ENCODE measurements at regions not wholly inside any gene's neighbourhood (a gene's known extent, or its start where the extent isn't known, plus 50 kb on each side); places are given as distances from the start of the nearest gene placed in this dataset.
A peak's percentile ranks its signal among the peaks of the same experiment; 100 is the strongest.

DNA sequence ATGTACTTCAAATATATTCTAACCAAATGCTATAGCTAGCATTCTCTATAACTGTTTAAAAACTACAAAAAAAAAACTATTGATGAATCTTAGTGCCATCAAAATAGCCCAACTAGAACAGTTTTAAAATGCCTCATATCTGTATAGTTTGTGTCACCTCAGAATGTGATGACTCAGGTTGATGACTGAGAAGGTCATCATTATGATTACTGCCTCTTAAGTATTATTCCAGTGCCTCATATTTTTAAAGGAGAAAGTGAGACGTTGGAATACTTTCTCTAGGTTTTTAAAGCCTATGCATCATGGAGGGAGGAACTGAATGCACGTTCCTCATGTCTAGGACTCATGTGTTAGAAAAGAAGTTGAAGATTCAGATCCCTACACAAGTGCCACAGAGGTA, 88.2 kb downstream of the TMA16 start:
- no peak for DNase-seq (ENCODE audit: low read depth)
- no peak overlapping the region for H3K4me3 ChIP-seq (ENCODE audit: low read depth, low read length)
- TF ChIP-seq, protein P1, sequence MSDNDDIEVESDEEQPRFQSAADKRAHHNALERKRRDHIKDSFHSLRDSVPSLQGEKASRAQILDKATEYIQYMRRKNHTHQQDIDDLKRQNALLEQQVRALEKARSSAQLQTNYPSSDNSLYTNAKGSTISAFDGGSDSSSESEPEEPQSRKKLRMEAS (IDR thresholded peaks at IDR 0.05; ENCODE audit: low read depth, low read length) = no peak
- TF ChIP-seq, protein P2, sequence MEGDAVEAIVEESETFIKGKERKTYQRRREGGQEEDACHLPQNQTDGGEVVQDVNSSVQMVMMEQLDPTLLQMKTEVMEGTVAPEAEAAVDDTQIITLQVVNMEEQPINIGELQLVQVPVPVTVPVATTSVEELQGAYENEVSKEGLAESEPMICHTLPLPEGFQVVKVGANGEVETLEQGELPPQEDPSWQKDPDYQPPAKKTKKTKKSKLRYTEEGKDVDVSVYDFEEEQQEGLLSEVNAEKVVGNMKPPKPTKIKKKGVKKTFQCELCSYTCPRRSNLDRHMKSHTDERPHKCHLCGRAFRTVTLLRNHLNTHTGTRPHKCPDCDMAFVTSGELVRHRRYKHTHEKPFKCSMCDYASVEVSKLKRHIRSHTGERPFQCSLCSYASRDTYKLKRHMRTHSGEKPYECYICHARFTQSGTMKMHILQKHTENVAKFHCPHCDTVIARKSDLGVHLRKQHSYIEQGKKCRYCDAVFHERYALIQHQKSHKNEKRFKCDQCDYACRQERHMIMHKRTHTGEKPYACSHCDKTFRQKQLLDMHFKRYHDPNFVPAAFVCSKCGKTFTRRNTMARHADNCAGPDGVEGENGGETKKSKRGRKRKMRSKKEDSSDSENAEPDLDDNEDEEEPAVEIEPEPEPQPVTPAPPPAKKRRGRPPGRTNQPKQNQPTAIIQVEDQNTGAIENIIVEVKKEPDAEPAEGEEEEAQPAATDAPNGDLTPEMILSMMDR (IDR thresholded peaks at IDR 0.05; ENCODE audit: low read depth, low read length) = no peak
- TF ChIP-seq POLR2A (IDR thresholded peaks at IDR 0.05; ENCODE audit: extremely low read depth, insufficient read length) (no peak), MYC (IDR thresholded peaks at IDR 0.05; ENCODE audit: low read depth, low read length) (no peak)

DNA sequence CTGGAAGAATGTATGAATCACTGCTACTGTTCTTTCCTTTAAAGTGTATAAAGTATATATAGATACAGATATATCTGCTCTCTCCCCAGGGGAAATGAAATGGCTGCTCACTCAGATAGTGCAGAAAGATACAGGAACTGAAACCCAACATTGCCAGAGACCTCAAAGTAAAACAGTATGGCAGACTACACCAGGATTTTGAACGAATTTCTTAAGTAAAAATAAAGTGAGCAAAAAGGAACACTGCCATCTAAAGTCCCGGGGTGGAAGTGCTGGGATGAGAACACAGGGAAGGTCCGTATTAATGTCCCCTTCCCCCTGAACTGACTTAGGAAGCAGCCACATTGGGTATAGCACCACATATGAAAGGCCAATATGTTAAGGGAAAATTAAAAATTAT, 93.4 kb downstream of the TMA16 start:
- TF ChIP-seq POLR2A (IDR thresholded peaks at IDR 0.05; ENCODE audit: extremely low read depth, insufficient read length) = no peak
- TF ChIP-seq, protein P2 (IDR thresholded peaks at IDR 0.05; ENCODE audit: low read depth, low read length) = peak; percentile 20
- TF ChIP-seq, protein P1 (IDR thresholded peaks at IDR 0.05; ENCODE audit: low read depth, low read length) = no peak
- TF ChIP-seq MYC (IDR thresholded peaks at IDR 0.05; ENCODE audit: low read depth, low read length) = no peak
- no peak overlapping the region for H3K4me3 ChIP-seq (ENCODE audit: low read depth, low read length)
- DNase-seq (ENCODE audit: low read depth) = peak; percentile 35

DNA sequence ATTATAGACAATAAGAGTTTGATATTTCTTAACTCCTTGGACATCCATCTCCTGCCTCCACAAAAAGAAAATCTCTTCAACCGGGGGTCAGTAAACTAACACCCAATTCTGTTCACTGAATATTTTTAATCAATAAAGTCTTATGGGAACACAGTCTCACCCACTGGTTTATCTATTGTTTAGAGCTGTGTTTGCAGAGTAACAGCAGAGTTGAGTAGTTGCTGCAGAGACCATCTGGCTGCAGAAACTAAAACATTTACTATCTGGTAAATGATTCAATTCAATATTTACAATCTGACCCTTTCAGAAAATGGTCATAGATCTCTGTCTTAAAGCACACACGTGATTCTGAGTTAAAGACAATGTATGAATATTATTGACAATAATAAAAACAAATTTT, 94.0 kb downstream of the TMA16 start:
- no peak overlapping the region for H3K4me3 ChIP-seq (ENCODE audit: low read depth, low read length)
- TF ChIP-seq, protein P2 (IDR thresholded peaks at IDR 0.05; ENCODE audit: low read depth, low read length) = no peak
- TF ChIP-seq, protein P1 (IDR thresholded peaks at IDR 0.05; ENCODE audit: low read depth, low read length) = no peak
- no peak for TF ChIP-seq POLR2A (IDR thresholded peaks at IDR 0.05; ENCODE audit: extremely low read depth, insufficient read length)
- TF ChIP-seq MYC (IDR thresholded peaks at IDR 0.05; ENCODE audit: low read depth, low read length) = no peak
- no peak for DNase-seq (ENCODE audit: low read depth)

DNA sequence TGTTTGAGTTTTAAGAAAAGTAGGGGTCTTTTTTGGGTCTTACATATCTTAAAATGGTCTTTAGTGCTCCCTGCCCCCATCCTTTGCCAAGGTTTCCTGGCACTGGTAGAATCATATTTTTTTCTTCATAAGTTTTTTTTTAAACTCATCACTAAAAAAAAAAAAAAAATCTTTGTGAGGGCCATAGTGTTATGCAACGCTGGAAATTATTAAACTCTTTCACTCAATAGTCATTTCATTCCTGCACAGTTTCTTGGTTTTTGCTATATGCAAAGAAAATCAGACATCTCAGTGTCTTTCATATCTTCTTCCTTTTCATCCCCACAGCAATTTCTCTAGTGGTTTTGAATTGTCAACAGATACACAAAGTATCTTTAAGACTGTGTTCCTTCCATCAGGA, 95.6 kb downstream of the TMA16 start:
- TF ChIP-seq, protein P1 (IDR thresholded peaks at IDR 0.05; ENCODE audit: low read depth, low read length) = no peak
- TF ChIP-seq MYC (IDR thresholded peaks at IDR 0.05; ENCODE audit: low read depth, low read length) (no peak), POLR2A (IDR thresholded peaks at IDR 0.05; ENCODE audit: extremely low read depth, insufficient read length) (no peak)
- TF ChIP-seq, protein P2 (IDR thresholded peaks at IDR 0.05; ENCODE audit: low read depth, low read length) = no peak
- H3K4me3 ChIP-seq (ENCODE audit: low read depth, low read length) = no peak overlapping the region

DNA sequence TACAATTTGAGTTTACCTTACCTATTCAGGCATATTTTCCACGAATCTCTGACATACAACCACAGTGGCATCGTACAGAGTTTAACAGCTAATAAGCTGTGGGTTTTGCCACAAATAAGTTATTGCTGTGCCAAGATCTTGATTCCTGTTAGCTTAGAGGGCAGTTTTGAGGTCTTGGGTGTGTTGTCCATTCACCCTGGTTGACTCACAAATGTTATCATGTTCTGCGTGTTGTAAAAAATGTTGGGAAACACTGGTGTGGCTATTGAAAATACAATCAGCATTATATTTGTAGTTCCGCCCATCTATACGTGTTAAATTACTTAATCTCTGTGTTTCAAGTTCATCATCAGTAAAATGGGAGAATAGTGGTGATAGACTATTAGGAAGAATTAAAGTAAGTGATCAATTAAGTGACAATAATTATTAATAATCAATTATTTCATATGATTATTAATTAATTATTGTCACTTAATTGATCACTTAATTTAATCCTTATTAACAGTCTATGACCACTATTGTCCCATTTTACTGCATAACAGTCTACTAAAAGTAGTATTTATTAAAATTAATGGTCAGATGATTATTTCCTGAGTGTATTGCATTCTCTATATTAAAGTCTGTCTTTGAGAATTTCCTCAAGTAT, 96.3 kb downstream of the TMA16 start:
- TF ChIP-seq, protein P1 (IDR thresholded peaks at IDR 0.05; ENCODE audit: low read depth, low read length) = no peak
- TF ChIP-seq POLR2A (IDR thresholded peaks at IDR 0.05; ENCODE audit: extremely low read depth, insufficient read length) (no peak), MYC (IDR thresholded peaks at IDR 0.05; ENCODE audit: low read depth, low read length) (no peak)
- TF ChIP-seq, protein P2 (IDR thresholded peaks at IDR 0.05; ENCODE audit: low read depth, low read length) = no peak
- H3K4me3 ChIP-seq (ENCODE audit: low read depth, low read length) = no peak overlapping the region
- DNase-seq (ENCODE audit: low read depth) = no peak

More for the DNA sequence above, 95.6 kb downstream of the TMA16 start:
- no peak for DNase-seq (ENCODE audit: low read depth)

All from NB4 (cell line).